ENCODE measurements at regions not wholly inside any gene's neighbourhood (a gene's known extent, or its start where the extent isn't known, plus 50 kb on each side); places are given as distances from the start of the nearest gene placed in this dataset.

- DNase-seq = no peak
- intact Hi-C loops (cut with DNase I; ENCODE audit: low total_unique reads) = no loop called here
- 89 to 95% methylated on average over 2 of the region's 2 CpGs for WGBS, 2 donors
- H3K36me3 ChIP-seq (ENCODE audit: low read depth, missing control alignments) = no peaks in the 10 kb centered on the region
- no peaks in the 10 kb centered on the region for H3K9me3 ChIP-seq
- no peak overlapping the region for H3K4me3 ChIP-seq
- TF ChIP-seq CTCF (IDR thresholded peaks at IDR 0.05) (no peak), POLR2A (IDR thresholded peaks at IDR 0.05) (no peak)
- no peaks in the 10 kb centered on the region for H3K4me1 ChIP-seq
- H3K27ac ChIP-seq = no peak overlapping the region
- no peaks in the 10 kb centered on the region for H3K27me3 ChIP-seq
Observed at GRCh38 chr3:18507333-18507732, 82.2 kb upstream of the SATB1 start.

GRCh38 chr3:18505056-18505455, 79.9 kb upstream of the SATB1 start:
- Histone ChIP-seq H3K27me3 (no peaks in the 10 kb centered on the region), H3K9me3 (no peaks in the 10 kb centered on the region), H3K36me3 (ENCODE audit: low read depth, missing control alignments) (no peaks in the 10 kb centered on the region), H3K27ac (no peak overlapping the region), H3K4me3 (no peak overlapping the region), H3K4me1 (no peaks in the 10 kb centered on the region)
- intact Hi-C loops (cut with DNase I; ENCODE audit: low total_unique reads) = no loop called here
- TF ChIP-seq CTCF (IDR thresholded peaks at IDR 0.05) (no peak), POLR2A (IDR thresholded peaks at IDR 0.05) (no peak)
- DNase-seq = no peak

GRCh38 chr3:18501679-18502343, 76.7 kb upstream of the SATB1 start:
- WGBS, 2 donors = 71 to 78% methylated on average over 1 of the region's 1 CpG
- Histone ChIP-seq H3K4me3 (no peak overlapping the region), H3K4me1 (no peaks in the 10 kb centered on the region), H3K36me3 (ENCODE audit: low read depth, missing control alignments) (no peaks in the 10 kb centered on the region), H3K27ac (no peak overlapping the region), H3K9me3 (no peaks in the 10 kb centered on the region), H3K27me3 (no peaks in the 10 kb centered on the region)
- intact Hi-C loops (cut with DNase I; ENCODE audit: low total_unique reads) = no loop called here
- DNase-seq = no peak
- TF ChIP-seq POLR2A (IDR thresholded peaks at IDR 0.05) (no peak), CTCF (IDR thresholded peaks at IDR 0.05) (no peak)

- H3K4me1 ChIP-seq = no peaks in the 10 kb centered on the region
- intact Hi-C loops (cut with DNase I; ENCODE audit: low total_unique reads) = no loop called here
- no peaks in the 10 kb centered on the region for H3K36me3 ChIP-seq (ENCODE audit: low read depth, missing control alignments)
- no peak for DNase-seq
- no peak overlapping the region for H3K4me3 ChIP-seq
- H3K27ac ChIP-seq = no peak overlapping the region
- no peaks in the 10 kb centered on the region for H3K9me3 ChIP-seq
- no peak for TF ChIP-seq POLR2A (IDR thresholded peaks at IDR 0.05)
- no peak for TF ChIP-seq CTCF (IDR thresholded peaks at IDR 0.05)
- no peaks in the 10 kb centered on the region for H3K27me3 ChIP-seq
- WGBS, 2 donors = 81 to 83% methylated on average over 2 of the region's 2 CpGs
Observed at GRCh38 chr3:18500322-18500721, 75.2 kb upstream of the SATB1 start.

- DNase-seq = no peak
- Histone ChIP-seq H3K27me3 (no peaks in the 10 kb centered on the region), H3K9me3 (no peaks in the 10 kb centered on the region), H3K4me1 (no peaks in the 10 kb centered on the region), H3K4me3 (no peak overlapping the region), H3K27ac (no peak overlapping the region), H3K36me3 (ENCODE audit: low read depth, missing control alignments) (no peaks in the 10 kb centered on the region)
- no peak for TF ChIP-seq CTCF (IDR thresholded peaks at IDR 0.05)
- no peak for TF ChIP-seq POLR2A (IDR thresholded peaks at IDR 0.05)
- intact Hi-C loops (cut with DNase I; ENCODE audit: low total_unique reads) = no loop called here
- WGBS, 2 donors = 61 to 76% methylated on average over 3 of the region's 3 CpGs
Observed at GRCh38 chr3:18499301-18499700, 74.2 kb upstream of the SATB1 start.
